ENCODE measurements at regions not wholly inside any gene's neighbourhood (a gene's known extent, or its start where the extent isn't known, plus 50 kb on each side); places are given as distances from the start of the nearest gene placed in this dataset.
A peak's percentile ranks its signal among the peaks of the same experiment; 100 is the strongest.

- Histone ChIP-seq H3K4me3 (ENCODE audit: low read depth in 2 of 2, low read length in 1 of 2) (no peak overlapping the region), H3K9me3 (peaks cover 6% of the 10 kb centered on the region; the same call in 1 of the 2 replicates), H3K9me2 (no peaks in the 10 kb centered on the region), H3K27ac (ENCODE audit: low read depth in 2 of 2, low read length in 1 of 2) (no peak overlapping the region), H3K4me1 (ENCODE audit: control insufficient read depth in 1 of 2, insufficient read depth in 2 of 2, low read depth in 1 of 2, low read length in 1 of 2) (peaks cover 0 to 31% of the 10 kb centered on the region in 2 experiments; a peak in 2 of 4 replicates), H3K36me3 (replicated peaks in 1 of 2; ENCODE audit: control insufficient read depth in 1 of 2, insufficient read depth in 2 of 2, low read length in 1 of 2) (peaks cover 0 to 7% of the 10 kb centered on the region in 2 experiments), H3K4me2 (no peak overlapping the region), H4K20me1 (ENCODE audit: insufficient read depth) (no peaks in the 10 kb centered on the region), H3K9ac (no peak overlapping the region), H2AFZ (ENCODE audit: low read depth) (0 out of 2 replicates have a peak overlapping the region, but pooled peaks have one; percentile 48), H3K27me3 (ENCODE audit: insufficient read depth) (no peaks in the 10 kb centered on the region), H3K79me2 (ENCODE audit: insufficient read depth) (no peaks in the 10 kb centered on the region), H3F3A (replicated peaks; ENCODE audit: insufficient read depth) (peaks cover 4% of the 10 kb centered on the region)
- POLR2A ChIA-PET = no interaction called here
- no peak for DNase-seq
- CTCF ChIA-PET = no interaction called here
- TF ChIP-seq USF1 (IDR thresholded peaks at IDR 0.05; ENCODE audit: borderline replicate concordance, low read depth) = no peak
- WGBS (ENCODE audit: low lambda C conversion rate) = 78% methylated on average over 2 of the region's 2 CpGs
These were observed 657.7 kb upstream of the CCDC54 start for GRCh38 chr3:106719583-106719982.

- Histone ChIP-seq H2AFZ (ENCODE audit: low read depth) (no peak overlapping the region), H3K27ac (ENCODE audit: low read depth in 2 of 2, low read length in 1 of 2) (no peak overlapping the region), H3K27me3 (ENCODE audit: insufficient read depth) (no peaks in the 10 kb centered on the region), H3K4me1 (ENCODE audit: control insufficient read depth in 1 of 2, insufficient read depth in 2 of 2, low read depth in 1 of 2, low read length in 1 of 2) (peaks cover 3 to 35% of the 10 kb centered on the region in 2 experiments; a peak in 3 of 4 replicates), H3K4me2 (no peak overlapping the region), H3K79me2 (ENCODE audit: insufficient read depth) (no peaks in the 10 kb centered on the region), H3K4me3 (ENCODE audit: low read depth in 2 of 2, low read length in 1 of 2) (no peak overlapping the region), H3K36me3 (replicated peaks in 1 of 2; ENCODE audit: control insufficient read depth in 1 of 2, insufficient read depth in 2 of 2, low read length in 1 of 2) (no peaks in the 10 kb centered on the region), H3F3A (replicated peaks; ENCODE audit: insufficient read depth) (peaks cover 4% of the 10 kb centered on the region), H3K9ac (no peak overlapping the region), H3K9me3 (no peaks in the 10 kb centered on the region), H3K9me2 (no peaks in the 10 kb centered on the region), H4K20me1 (ENCODE audit: insufficient read depth) (no peaks in the 10 kb centered on the region)
- WGBS (ENCODE audit: low lambda C conversion rate) = 96% methylated on average over 7 of the region's 9 CpGs
- ChIA-PET POLR2A (no interaction called here), CTCF (no interaction called here)
- no peak for TF ChIP-seq ELF1 (IDR thresholded peaks at IDR 0.05)
- TF ChIP-seq EP300 (IDR thresholded peaks at IDR 0.05; ENCODE audit: borderline replicate concordance in 1 of 2, low read depth in 1 of 2, low read length in 1 of 2) = no peak
- TF ChIP-seq TAF1 (IDR thresholded peaks at IDR 0.05; ENCODE audit: borderline replicate concordance, low read depth, low read length) = no peak
- TF ChIP-seq GABPA (IDR thresholded peaks at IDR 0.05; ENCODE audit: low read depth) = no peak
- TF ChIP-seq ZBTB33 (IDR thresholded peaks at IDR 0.05; ENCODE audit: borderline replicate concordance, low read depth) = no peak
- TF ChIP-seq FOSL2 (IDR thresholded peaks at IDR 0.05; ENCODE audit: borderline replicate concordance, low read depth) = no peak
- no peak for TF ChIP-seq RCOR1 (IDR thresholded peaks at IDR 0.05; ENCODE audit: low read length)
- no peak for TF ChIP-seq TEAD4 (IDR thresholded peaks at IDR 0.05; ENCODE audit: borderline replicate concordance, insufficient read depth)
- TF ChIP-seq MXI1 (IDR thresholded peaks at IDR 0.05; ENCODE audit: low read depth, low read length) = no peak
- TF ChIP-seq GATA2 (CRISPR knock-in tag; IDR thresholded peaks at IDR 0.05) = no peak
- TF ChIP-seq TCF12 (IDR thresholded peaks at IDR 0.05) = no peak
- no peak for TF ChIP-seq SMC3 (IDR thresholded peaks at IDR 0.05; ENCODE audit: low read depth, low read length)
- no peak for TF ChIP-seq CTCF (IDR thresholded peaks at IDR 0.05)
- no peak for TF ChIP-seq CHD2 (IDR thresholded peaks at IDR 0.05; ENCODE audit: low read length, partially characterized antibody)
- TF ChIP-seq JUND (IDR thresholded peaks at IDR 0.05) = no peak
- TF ChIP-seq FOXM1 (IDR thresholded peaks at IDR 0.05; ENCODE audit: low read depth) = no peak
- TF ChIP-seq POLR2AphosphoS5 (IDR thresholded peaks at IDR 0.05; ENCODE audit: low read depth, low read length) = no peak
- no peak for DNase-seq
These were observed 656.7 kb upstream of the CCDC54 start for GRCh38 chr3:106720510-106720909.

Measured in SK-N-SH (cell line).